DOHH2 (cell line): ENCODE measurements at regions not wholly inside any gene's neighbourhood (a gene's known extent, or its start where the extent isn't known, plus 50 kb on each side); places are given as distances from the start of the nearest gene placed in this dataset.

Experiments used
- CTCF ChIP-seq: fragments of 200-600 bp; sonication (generic); IDR thresholded peaks from one replicate; pipeline ENCODE4 v1.5.1; 2014; ENCODE audit warnings: antibody characterized with exemption, mild to moderate bottlenecking, low read depth, low read length; ENCODE audit not compliant: poor library complexity, severe bottlenecking
- EZH2phosphoT487 ChIP-seq: fragments of 200-600 bp; sonication (generic); IDR thresholded peaks from 2 replicates; pipeline ENCODE4 v1.6.1; 2017; ENCODE audit warnings: borderline replicate concordance, mild to moderate bottlenecking, antibody characterized with exemption, low read length, moderate library complexity, mixed read lengths

GRCh38 chr7:131161103-131161502 is 166.6 kb upstream of the MKLN1 start:
- no peak for TF ChIP-seq EZH2phosphoT487
- no peak for TF ChIP-seq CTCF
